Psoas muscle (tissue), 7 donors: ENCODE measurements at regions not wholly inside any gene's neighbourhood (a gene's known extent, or its start where the extent isn't known, plus 50 kb on each side); places are given as distances from the start of the nearest gene placed in this dataset.
A peak's percentile ranks its signal among the peaks of the same experiment; 100 is the strongest.

Source experiments
- ATAC-seq, 4 donors: fragments of 200-7000 bp; cut with Tn5 transposase; one replicate each; pipeline ENCODE4 v1.9.1; 2020; ENCODE audit warnings: moderate library complexity in 3 of 4, mild to moderate bottlenecking in 2 of 4
- DNase-seq, 2 donors: peaks; one replicate each; pipeline ENCODE4 v3.0.0-alpha.2; 2020
- H3K27ac ChIP-seq: fragments of 200-600 bp; one replicate; pipeline ENCODE4 v1.8.0; 2022
- H3K27me3 ChIP-seq, 3 donors: fragments of 200-600 bp in 1 of 3; one replicate each; pipeline versions ENCODE4 v1.6.1 to v1.8.0; 2013 to 2022; ENCODE audit warnings: low read length in 2 of 3, mild to moderate bottlenecking in 2 of 3, moderate library complexity in 1 of 3; ENCODE audit not compliant: insufficient read depth in 3 of 3
- H3K36me3 ChIP-seq, 2 donors: fragments of 200-600 bp in 1 of 2; one replicate each; pipeline versions ENCODE4 v1.6.1 to v1.8.0; 2013 to 2022; ENCODE audit warnings: low read depth in 1 of 2, mild to moderate bottlenecking in 1 of 2, moderate library complexity in 1 of 2; ENCODE audit not compliant: insufficient read depth in 1 of 2
- H3K4me1 ChIP-seq: fragments of 200-600 bp; one replicate; pipeline ENCODE4 v1.8.0; 2022
- H3K4me3 ChIP-seq: fragments of 200-600 bp; one replicate; pipeline ENCODE4 v1.8.0; 2022; ENCODE audit warnings: mild to moderate bottlenecking
- H3K9me3 ChIP-seq: fragments of 200-600 bp; one replicate; pipeline ENCODE4 v1.8.0; 2022
- CTCF ChIP-seq: fragments of 200-600 bp; IDR thresholded peaks from one replicate; pipeline ENCODE4 v1.8.0; 2022; ENCODE audit warnings: antibody characterized with exemption
- WGBS, 3 donors: extraction: QIAGEN DNeasy Blood & Tissue Kit; methylation state at CpG; one replicate each; pipeline versions ENCODE4 v1.1.6 to v1.1.7; 2013; 5-methylcytosine and 5-hydroxymethylcytosine counted together
- intact Hi-C, 2 donors: fragments of 100-400 bp; cut with DNase I; formaldehyde crosslinking; loops; one replicate each; pipeline versions ENCODE4 v1.11.0 to v1.14.2; 2022
- donor health status: healthy with polysubstance abuse.
- donor health status: DM: no; HTN: no; CAD: no; lungs with moderate emphysema.
- donor health status: Bipolar disorder and iron deficiency.
- donor health status: healthy.
- donor health status: DM: yes; HTN: yes; CAD: no.
- donor health status: DM: no; HTN: no; CAD: no.
- donor health status: DM: yes; HTN: yes; CAD: no.

- ATAC-seq: no peak
Measured at GRCh38 chr4:123060039-123060770, 137.8 kb upstream of the NUDT6 start.

GRCh38 chr4:123064390-123064789, 142.0 kb upstream of the NUDT6 start:
- WGBS, 3 donors: 92 to 97% (median 94%) methylated on average over 1 of the region's 1 CpG
- no peak overlapping the region for H3K27ac ChIP-seq
- ATAC-seq (peak in 1 of 4 donors; percentile 60), DNase-seq (no peak)
- no peaks in the 10 kb centered on the region for H3K4me1 ChIP-seq
- intact Hi-C loops: no loop called here
- H3K36me3 ChIP-seq: no peaks in the 10 kb centered on the region
- no peaks in the 10 kb centered on the region for H3K27me3 ChIP-seq
- H3K9me3 ChIP-seq: no peaks in the 10 kb centered on the region
- H3K4me3 ChIP-seq: no peak overlapping the region
- TF ChIP-seq CTCF: no peak

More at GRCh38 chr4:123060039-123060770, 137.8 kb upstream of the NUDT6 start:
- Histone ChIP-seq H3K27ac (no peak overlapping the region), H3K4me1 (no peaks in the 10 kb centered on the region), H3K36me3 (no peaks in the 10 kb centered on the region), H3K9me3 (no peaks in the 10 kb centered on the region), H3K4me3 (no peak overlapping the region), H3K27me3 (no peaks in the 10 kb centered on the region)
- WGBS, 3 donors: 96 to 99% (median 98%) methylated on average over 6 of the region's 6 CpGs
- DNase-seq: no peak
- no peak for TF ChIP-seq CTCF
- intact Hi-C loops: no loop called here

GRCh38 chr4:123068081-123068480, 145.7 kb upstream of the NUDT6 start:
- no peak for ATAC-seq
- Histone ChIP-seq H3K9me3 (no peaks in the 10 kb centered on the region), H3K4me3 (no peak overlapping the region), H3K36me3 (no peaks in the 10 kb centered on the region), H3K27me3 (no peaks in the 10 kb centered on the region), H3K27ac (no peak overlapping the region), H3K4me1 (no peaks in the 10 kb centered on the region)
- WGBS, 3 donors: 41 to 61% (median 42%) methylated on average over 1 of the region's 1 CpG
- no peak for DNase-seq
- TF ChIP-seq CTCF: no peak
- intact Hi-C loops: no loop called here

GRCh38 chr4:123072060-123072459, 149.7 kb upstream of the NUDT6 start:
- Histone ChIP-seq H3K27ac (no peak overlapping the region), H3K4me1 (no peaks in the 10 kb centered on the region), H3K36me3 (no peaks in the 10 kb centered on the region), H3K4me3 (no peak overlapping the region), H3K27me3 (no peaks in the 10 kb centered on the region), H3K9me3 (no peaks in the 10 kb centered on the region)
- intact Hi-C loops: no loop called here
- no peak for TF ChIP-seq CTCF
- 94 to 100% (median 97%) methylated on average over 1 of the region's 1 CpG for WGBS, 3 donors
- DNase-seq: no peak
- ATAC-seq: no peak

- DNase-seq: no peak
- no peak overlapping the region for H3K27ac ChIP-seq
- ATAC-seq: no peak
- no peak overlapping the region for H3K4me3 ChIP-seq
- no peaks in the 10 kb centered on the region for H3K4me1 ChIP-seq
- no peaks in the 10 kb centered on the region for H3K9me3 ChIP-seq
- 89 to 92% (median 91%) methylated on average over 2 of the region's 2 CpGs for WGBS, 3 donors
- no peaks in the 10 kb centered on the region for H3K36me3 ChIP-seq
- no peaks in the 10 kb centered on the region for H3K27me3 ChIP-seq
- TF ChIP-seq CTCF: no peak
- intact Hi-C loops: no loop called here
Measured at GRCh38 chr4:123073650-123074049, 151.3 kb upstream of the NUDT6 start.
